ENCODE measurements at regions not wholly inside any gene's neighbourhood (a gene's known extent, or its start where the extent isn't known, plus 50 kb on each side); places are given as distances from the start of the nearest gene placed in this dataset.
A peak's percentile ranks its signal among the peaks of the same experiment; 100 is the strongest.

DNA sequence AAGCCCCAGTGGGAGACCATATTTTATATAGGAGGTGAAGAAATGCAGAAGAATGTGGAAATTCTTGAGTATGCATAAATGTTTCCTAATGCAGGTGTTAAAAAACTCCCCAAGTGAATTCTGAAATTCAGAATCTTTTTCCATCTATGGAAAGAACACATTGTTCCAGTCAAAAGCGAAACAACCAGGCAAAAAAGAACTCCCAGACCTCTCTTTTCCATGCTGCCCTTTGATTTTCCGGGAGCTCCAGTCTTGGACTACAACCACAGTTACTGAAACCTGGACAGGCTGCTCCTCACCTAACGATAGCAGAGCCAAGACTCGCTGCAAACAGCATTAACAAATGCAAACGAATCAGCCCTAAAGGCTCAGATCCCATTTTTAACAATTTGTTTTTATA lies 108.7 kb upstream of the CNKSR3 start:
- Histone ChIP-seq H3K4me3 (no peak overlapping the region), H3K27ac (no peak overlapping the region), H3K9me3 (no peaks in the 10 kb centered on the region), H3K36me3 (no peaks in the 10 kb centered on the region), H3K4me1 (peaks cover 0 to 20% (median 10%) of the 10 kb centered on the region in 9 donors), H3K27me3 (no peaks in the 10 kb centered on the region)
- 83 to 84% methylated on average over 5 of the region's 5 CpGs for WGBS, 2 donors
- TF ChIP-seq, protein P1, sequence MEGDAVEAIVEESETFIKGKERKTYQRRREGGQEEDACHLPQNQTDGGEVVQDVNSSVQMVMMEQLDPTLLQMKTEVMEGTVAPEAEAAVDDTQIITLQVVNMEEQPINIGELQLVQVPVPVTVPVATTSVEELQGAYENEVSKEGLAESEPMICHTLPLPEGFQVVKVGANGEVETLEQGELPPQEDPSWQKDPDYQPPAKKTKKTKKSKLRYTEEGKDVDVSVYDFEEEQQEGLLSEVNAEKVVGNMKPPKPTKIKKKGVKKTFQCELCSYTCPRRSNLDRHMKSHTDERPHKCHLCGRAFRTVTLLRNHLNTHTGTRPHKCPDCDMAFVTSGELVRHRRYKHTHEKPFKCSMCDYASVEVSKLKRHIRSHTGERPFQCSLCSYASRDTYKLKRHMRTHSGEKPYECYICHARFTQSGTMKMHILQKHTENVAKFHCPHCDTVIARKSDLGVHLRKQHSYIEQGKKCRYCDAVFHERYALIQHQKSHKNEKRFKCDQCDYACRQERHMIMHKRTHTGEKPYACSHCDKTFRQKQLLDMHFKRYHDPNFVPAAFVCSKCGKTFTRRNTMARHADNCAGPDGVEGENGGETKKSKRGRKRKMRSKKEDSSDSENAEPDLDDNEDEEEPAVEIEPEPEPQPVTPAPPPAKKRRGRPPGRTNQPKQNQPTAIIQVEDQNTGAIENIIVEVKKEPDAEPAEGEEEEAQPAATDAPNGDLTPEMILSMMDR (IDR thresholded peaks at IDR 0.05): no peak
- DNase-seq (no peak), ATAC-seq (no peak)
- intact Hi-C loops (cut with DNase I): loop anchor here in 1 of 10 donors (10.0 kb wide), 1 partner anchor 204 kb away; no protein-coding TSS in a partner anchor

DNA sequence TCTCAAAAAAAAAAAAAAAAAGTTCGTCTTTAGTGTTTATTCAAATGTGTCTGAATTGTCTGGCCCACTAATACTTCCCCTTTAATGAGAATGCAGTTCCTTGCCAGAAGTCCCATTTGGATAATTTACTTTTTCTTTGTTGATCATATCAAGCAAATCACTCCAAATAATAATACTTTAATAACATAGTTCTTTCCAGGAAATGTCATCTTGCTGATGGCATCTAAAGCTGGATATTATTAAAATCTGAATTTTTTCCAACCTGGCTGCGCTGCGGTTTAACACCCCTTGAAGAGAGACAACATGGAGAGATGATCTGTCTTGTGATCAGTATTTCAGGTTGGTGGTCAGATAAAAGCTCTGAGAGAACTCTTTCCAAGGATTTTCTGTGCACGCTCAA lies 111.2 kb upstream of the CNKSR3 start:
- TF ChIP-seq, protein P1 (IDR thresholded peaks at IDR 0.05): no peak
- Histone ChIP-seq H3K9me3 (no peaks in the 10 kb centered on the region), H3K27me3 (no peaks in the 10 kb centered on the region), H3K36me3 (no peaks in the 10 kb centered on the region), H3K27ac (no peak overlapping the region), H3K4me3 (no peak overlapping the region), H3K4me1 (peaks cover 0 to 8% (median 0%) of the 10 kb centered on the region in 9 donors)
- no peak for DNase-seq
- 73 to 74% methylated on average over 4 of the region's 4 CpGs for WGBS, 2 donors
- intact Hi-C loops (cut with DNase I): no loop called here
- no peak for ATAC-seq

DNA sequence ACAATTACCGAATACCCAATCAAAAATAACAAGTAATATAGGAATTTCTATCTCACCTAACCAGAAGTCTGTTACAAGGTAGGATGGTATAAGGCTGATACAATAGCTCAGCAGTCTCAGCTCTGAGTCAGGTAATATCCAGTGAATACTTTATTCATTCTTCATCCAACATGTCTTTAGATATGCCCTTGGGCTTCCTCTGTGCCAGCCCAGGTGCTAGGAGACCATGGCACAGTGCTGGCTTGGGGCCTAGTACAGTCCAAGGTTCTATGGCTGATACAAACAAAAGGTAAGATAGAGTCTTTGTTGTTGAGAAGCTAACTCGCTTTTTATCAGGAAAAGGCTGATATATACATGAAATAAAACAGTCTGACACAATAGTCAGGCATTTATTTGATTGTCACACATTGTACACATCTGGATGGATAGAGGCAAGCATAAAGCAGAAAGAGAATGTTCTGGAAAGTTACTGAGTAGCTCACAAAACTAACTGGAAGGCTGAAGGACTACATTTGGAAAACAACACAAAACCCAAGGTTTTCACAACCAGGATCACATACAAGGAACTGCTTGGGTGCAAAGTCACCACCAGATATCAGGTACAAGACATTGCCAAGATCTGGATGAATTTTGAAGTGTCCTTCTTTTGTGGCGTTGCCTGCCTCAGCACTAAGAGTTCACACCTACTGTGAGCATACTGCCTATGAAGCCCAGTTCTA lies 110.4 kb upstream of the SCAF8 start:
- Histone ChIP-seq H3K36me3 (no peaks in the 10 kb centered on the region), H3K27me3 (no peaks in the 10 kb centered on the region), H3K27ac (no peak overlapping the region), H3K9me3 (no peaks in the 10 kb centered on the region), H3K4me1 (peaks cover 0 to 8% (median 0%) of the 10 kb centered on the region in 9 donors), H3K4me3 (no peak overlapping the region)
- DNase-seq (no peak), ATAC-seq (no peak)
- WGBS, 2 donors: 91 to 93% methylated on average over 3 of the region's 3 CpGs
- intact Hi-C loops (cut with DNase I): no loop called here
- TF ChIP-seq, protein P1 (IDR thresholded peaks at IDR 0.05): no peak

DNA sequence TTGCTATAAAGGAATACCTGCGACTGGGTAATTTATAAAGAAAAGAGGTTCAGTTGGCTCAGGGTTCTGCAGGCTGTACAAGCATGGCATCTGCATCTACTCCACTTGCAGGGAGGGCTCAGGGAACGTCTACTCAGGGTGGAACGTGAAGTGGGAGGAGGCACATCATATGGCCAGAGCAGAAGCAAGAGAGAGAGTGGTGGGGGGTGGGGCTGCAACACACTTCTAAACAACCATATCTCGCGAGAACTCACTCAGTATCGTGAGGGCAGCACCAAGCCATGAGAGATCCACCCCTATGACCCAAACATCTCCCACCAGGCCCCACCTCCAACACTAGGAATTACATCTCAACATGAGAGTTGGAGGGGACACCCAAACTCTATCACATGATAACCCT lies 109.8 kb upstream of the SCAF8 start:
- WGBS, 2 donors: 90 to 91% methylated on average over 6 of the region's 6 CpGs
- H3K9me3 ChIP-seq: no peaks in the 10 kb centered on the region
- peaks cover 0 to 8% (median 0%) of the 10 kb centered on the region in 9 donors for H3K4me1 ChIP-seq
- peak in 1 of 8 donors; percentile 59 for ATAC-seq
- H3K27ac ChIP-seq: no peak overlapping the region
- DNase-seq: no peak
- no peaks in the 10 kb centered on the region for H3K36me3 ChIP-seq
- no peaks in the 10 kb centered on the region for H3K27me3 ChIP-seq
- TF ChIP-seq, protein P1 (IDR thresholded peaks at IDR 0.05): no peak
- H3K4me3 ChIP-seq: no peak overlapping the region
- intact Hi-C loops (cut with DNase I): no loop called here

All from heart right ventricle (tissue), 16 donors.